Glutamatergic neuron (in vitro differentiated cells): ENCODE measurements at regions not wholly inside any gene's neighbourhood (a gene's known extent, or its start where the extent isn't known, plus 50 kb on each side); places are given as distances from the start of the nearest gene placed in this dataset.
"Not testable (repeated sequence)": the region's sequence is repeated elsewhere in the genome, so short reads cannot be mapped to it uniquely, and the experiment has no call there.

ENCODE experiments used
- DNase-seq: peaks from one replicate; pipeline ENCODE4 v3.0.0; 2022
- H3K27ac Mint-ChIP-seq: one replicate; pipeline ENCODE4 v1.8.0; 2020; ENCODE audit warnings: mild to moderate bottlenecking, mixed read lengths, inconsistent platforms; ENCODE audit not compliant: unreplicated experiment
- H3K27me3 Mint-ChIP-seq: one replicate; pipeline ENCODE4 v1.8.0; 2020; ENCODE audit warnings: mild to moderate bottlenecking, moderate library complexity, mixed read lengths, inconsistent platforms; ENCODE audit not compliant: unreplicated experiment
- H3K36me3 Mint-ChIP-seq: one replicate; pipeline ENCODE4 v1.8.0; 2020; ENCODE audit warnings: mild to moderate bottlenecking, mixed read lengths, inconsistent platforms; ENCODE audit not compliant: unreplicated experiment
- H3K4me1 Mint-ChIP-seq: one replicate; pipeline ENCODE4 v1.8.0; 2020; ENCODE audit warnings: mild to moderate bottlenecking, low read depth, mixed read lengths, inconsistent platforms; ENCODE audit not compliant: unreplicated experiment
- H3K4me3 Mint-ChIP-seq: one replicate; pipeline ENCODE4 v1.8.0; 2020; ENCODE audit warnings: mild to moderate bottlenecking, mixed read lengths, inconsistent platforms; ENCODE audit not compliant: unreplicated experiment
- H3K9me3 Mint-ChIP-seq: one replicate; pipeline ENCODE4 v1.8.0; 2020; ENCODE audit warnings: mild to moderate bottlenecking, moderate library complexity, mixed read lengths, inconsistent platforms; ENCODE audit not compliant: unreplicated experiment
- CTCF ChIP-seq: fragments of 200-600 bp; sonication (generic); IDR thresholded peaks from one replicate; pipeline ENCODE4 v1.5.0; 2021; ENCODE audit not compliant: partially characterized antibody, unreplicated experiment

DNA sequence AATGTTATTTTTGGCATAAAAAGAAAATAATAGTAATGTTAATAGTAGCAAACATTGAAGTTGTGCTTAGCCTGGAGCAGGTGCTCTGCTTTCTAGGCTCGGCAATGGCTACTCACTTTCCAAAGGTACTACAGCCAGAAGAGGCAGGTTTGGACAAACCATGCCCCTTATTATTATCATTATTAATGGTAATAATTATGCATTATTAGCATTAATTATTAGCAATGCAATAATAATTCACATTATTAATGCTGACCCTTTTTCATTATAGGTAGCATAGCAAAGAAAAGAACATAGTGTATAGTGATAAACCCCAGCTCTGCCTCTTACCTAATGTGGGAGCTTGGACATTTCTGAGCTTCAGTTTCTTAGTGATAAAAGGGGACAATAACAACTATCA is 171.4 kb downstream of the EDEM1 start:
- Mint-ChIP-seq H3K36me3 (no peaks in the 10 kb centered on the region), H3K9me3 (no peaks in the 10 kb centered on the region), H3K27ac (no peak overlapping the region), H3K4me3 (no peak overlapping the region), H3K27me3 (no peaks in the 10 kb centered on the region), H3K4me1 (no peaks in the 10 kb centered on the region)
- TF ChIP-seq CTCF, result no peak
- no peak for DNase-seq

- Mint-ChIP-seq H3K27ac (no peak overlapping the region), H3K36me3 (no peaks in the 10 kb centered on the region), H3K9me3 (no peaks in the 10 kb centered on the region), H3K27me3 (no peaks in the 10 kb centered on the region), H3K4me3 (no peak overlapping the region), H3K4me1 (no peaks in the 10 kb centered on the region)
- TF ChIP-seq CTCF, result no peak
- DNase-seq, result no peak
These were observed 172.9 kb downstream of the EDEM1 start for GRCh38 chr3:5360453-5360852.

DNA sequence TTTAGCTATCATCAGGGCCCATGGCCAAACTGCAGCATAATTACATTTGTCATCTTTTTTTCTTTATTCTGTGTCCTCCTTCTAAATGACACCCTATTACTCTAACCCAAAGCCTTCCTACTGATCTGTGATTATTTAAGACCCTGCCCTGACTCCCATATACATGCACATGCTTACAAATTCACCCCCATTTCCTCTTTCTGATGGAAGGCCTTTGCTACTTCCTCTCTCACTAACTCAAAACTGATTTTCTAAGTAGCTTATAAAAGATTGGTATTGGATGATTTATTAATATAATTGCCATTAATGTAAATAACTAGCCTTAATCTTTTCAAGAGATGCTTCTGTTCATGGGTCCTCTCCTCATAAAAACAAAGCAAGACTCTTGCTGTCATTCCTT is 179.2 kb downstream of the EDEM1 start:
- Mint-ChIP-seq H3K27ac (no peak overlapping the region), H3K4me1 (no peaks in the 10 kb centered on the region), H3K9me3 (no peaks in the 10 kb centered on the region), H3K36me3 (no peaks in the 10 kb centered on the region), H3K4me3 (no peak overlapping the region), H3K27me3 (no peaks in the 10 kb centered on the region)
- DNase-seq, result no peak
- TF ChIP-seq CTCF, result no peak

- H3K27me3 Mint-ChIP-seq, H3K4me1 Mint-ChIP-seq, H3K27ac Mint-ChIP-seq, H3K9me3 Mint-ChIP-seq, DNase-seq, H3K36me3 Mint-ChIP-seq, H3K4me3 Mint-ChIP-seq: not testable (repeated sequence)
These were observed 184.0 kb downstream of the EDEM1 start for GRCh38 chr3:5371555-5371954.

GRCh38 chr3:5376761-5377160 is 189.3 kb downstream of the EDEM1 start:
- H3K4me1 Mint-ChIP-seq, result no peaks in the 10 kb centered on the region
- no peak for DNase-seq

DNA sequence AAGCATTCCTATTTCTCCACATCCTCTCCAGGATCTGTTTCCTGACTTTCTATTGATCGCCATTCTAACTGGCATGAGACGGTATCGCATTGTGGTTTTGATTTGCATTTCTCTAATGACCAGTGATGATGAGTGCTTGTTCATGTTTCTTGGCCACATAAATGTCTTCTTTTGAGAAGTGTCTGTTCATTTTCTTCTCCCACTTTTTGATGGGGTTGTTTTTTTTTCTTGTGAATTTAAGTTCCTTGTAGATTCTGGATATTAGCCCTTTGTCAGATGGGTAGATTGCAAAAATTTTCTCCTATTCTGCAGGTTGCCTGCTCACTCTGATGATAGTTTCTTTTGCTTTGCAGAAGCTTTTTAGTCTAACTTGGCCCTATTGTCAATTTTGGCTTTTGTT is 191.8 kb downstream of the EDEM1 start:
- H3K4me1 Mint-ChIP-seq, DNase-seq, H3K4me3 Mint-ChIP-seq, H3K36me3 Mint-ChIP-seq, H3K27me3 Mint-ChIP-seq, H3K27ac Mint-ChIP-seq, H3K9me3 Mint-ChIP-seq: not testable (repeated sequence)

More at GRCh38 chr3:5376761-5377160, 189.3 kb downstream of the EDEM1 start:
- peaks cover 4% of the 10 kb centered on the region for H3K9me3 Mint-ChIP-seq
- no peaks in the 10 kb centered on the region for H3K36me3 Mint-ChIP-seq
- no peaks in the 10 kb centered on the region for H3K27me3 Mint-ChIP-seq
- no peak overlapping the region for H3K27ac Mint-ChIP-seq
- no peak overlapping the region for H3K4me3 Mint-ChIP-seq
- TF ChIP-seq CTCF, result no peak

- H3K36me3 Mint-ChIP-seq, H3K4me3 Mint-ChIP-seq, H3K4me1 Mint-ChIP-seq, DNase-seq, H3K9me3 Mint-ChIP-seq, H3K27ac Mint-ChIP-seq, H3K27me3 Mint-ChIP-seq: not testable (repeated sequence)
These were observed 196.2 kb downstream of the EDEM1 start for GRCh38 chr3:5383486-5384263.
